H9 (cell line): ENCODE measurements at regions not wholly inside any gene's neighbourhood (a gene's known extent, or its start where the extent isn't known, plus 50 kb on each side); places are given as distances from the start of the nearest gene placed in this dataset.

Experiments
- DNase-seq: peaks from one replicate; pipeline ENCODE4 v3.0.0-alpha.2; 2017
- H2AFZ ChIP-seq: one replicate; pipeline ENCODE4 v1.6.1; 2013; ENCODE audit warnings: mild to moderate bottlenecking, low read length, control low read depth, moderate library complexity
- H2AK5ac ChIP-seq: 2 replicates; pipeline ENCODE4 v1.6.1; 2013; ENCODE audit warnings: low read length, control low read depth, mixed read lengths; ENCODE audit not compliant: insufficient read length
- H2BK120ac ChIP-seq: one replicate; pipeline ENCODE4 v1.6.1; 2013; ENCODE audit warnings: low read depth, mild to moderate bottlenecking, low read length, control low read depth, inconsistent platforms; ENCODE audit not compliant: poor library complexity, severe bottlenecking
- H2BK12ac ChIP-seq: 2 replicates; pipeline ENCODE4 v1.6.1; 2013; ENCODE audit warnings: low read length, control low read depth, mixed read lengths, low read depth; ENCODE audit not compliant: insufficient read length
- H2BK15ac ChIP-seq: 2 replicates; pipeline ENCODE4 v1.6.1; 2013; ENCODE audit warnings: low read depth, low read length, control low read depth
- H2BK20ac ChIP-seq: one replicate; pipeline ENCODE4 v1.6.1; 2013; ENCODE audit warnings: low read depth, mild to moderate bottlenecking, low read length, control low read depth, inconsistent platforms; ENCODE audit not compliant: poor library complexity, severe bottlenecking
- H2BK5ac ChIP-seq: 2 replicates; pipeline ENCODE4 v1.6.1; 2013; ENCODE audit warnings: low read length, control low read depth, mixed read lengths; ENCODE audit not compliant: insufficient read length
- H3K14ac ChIP-seq: 2 replicates; pipeline ENCODE4 v1.6.1; 2013; ENCODE audit warnings: low read length, control low read depth; ENCODE audit not compliant: insufficient read depth
- H3K18ac ChIP-seq: 2 replicates; pipeline ENCODE4 v1.6.1; 2013; ENCODE audit warnings: low read depth, mild to moderate bottlenecking, mixed read lengths, low read length, control low read depth; ENCODE audit not compliant: insufficient read length
- H3K23ac ChIP-seq: 2 replicates; pipeline ENCODE4 v1.6.1; 2013; ENCODE audit warnings: low read length, control low read depth, mixed read lengths, low read depth; ENCODE audit not compliant: insufficient read length
- H3K23me2 ChIP-seq: 2 replicates; pipeline ENCODE4 v1.6.1; 2013; ENCODE audit warnings: low read depth, mild to moderate bottlenecking, mixed read lengths, low read length, control low read depth; ENCODE audit not compliant: insufficient read length, poor library complexity, severe bottlenecking
- H3K27ac ChIP-seq: 2 replicates; pipeline ENCODE4 v1.5.1; 2013; ENCODE audit warnings: low read length, control low read depth, mixed read lengths, low read depth; ENCODE audit not compliant: insufficient read length
- H3K27me3 ChIP-seq: 2 replicates; pipeline ENCODE4 v1.6.1; 2013; ENCODE audit warnings: low read length, control low read depth, inconsistent platforms; ENCODE audit not compliant: insufficient read depth
- H3K4ac ChIP-seq: 2 replicates; pipeline ENCODE4 v1.6.1; 2013; ENCODE audit warnings: low read depth, mild to moderate bottlenecking, control low read depth, inconsistent platforms, low read length, moderate library complexity
- H3K4me1 ChIP-seq: 2 replicates; pipeline ENCODE4 v1.6.1; 2013; ENCODE audit warnings: low read length, control low read depth, inconsistent platforms; ENCODE audit not compliant: insufficient read depth
- H3K4me2 ChIP-seq: 2 replicates; pipeline ENCODE4 v1.6.1; 2013; ENCODE audit warnings: low read length, control low read depth, mixed read lengths; ENCODE audit not compliant: insufficient read length, insufficient read depth
- H3K56ac ChIP-seq: 2 replicates; pipeline ENCODE4 v1.6.1; 2013; ENCODE audit warnings: low read depth, mild to moderate bottlenecking, mixed read lengths, low read length, control low read depth; ENCODE audit not compliant: insufficient read length
- H3K79me1 ChIP-seq: 2 replicates; pipeline ENCODE4 v1.6.1; 2013; ENCODE audit warnings: low read depth, mild to moderate bottlenecking, moderate library complexity, low read length, control low read depth, inconsistent platforms; ENCODE audit not compliant: insufficient read depth, poor library complexity, severe bottlenecking
- H3K79me2 ChIP-seq: 2 replicates; pipeline ENCODE4 v1.6.1; 2013; ENCODE audit warnings: low read length, control low read depth, inconsistent platforms; ENCODE audit not compliant: insufficient read depth
- H3K9ac ChIP-seq: 2 replicates; pipeline ENCODE4 v1.6.1; 2013; ENCODE audit warnings: low read length, control low read depth, mixed read lengths; ENCODE audit not compliant: insufficient read length; ENCODE audit errors: extremely low read depth
- H3K9me3 ChIP-seq: one replicate; pipeline ENCODE4 v1.6.1; 2013; ENCODE audit warnings: low read depth, low read length, inconsistent platforms; ENCODE audit not compliant: control insufficient read depth
- H3T11ph ChIP-seq: one replicate; pipeline ENCODE4 v1.6.1; 2013; ENCODE audit warnings: mild to moderate bottlenecking, low read length, control low read depth, inconsistent platforms
- H4K20me1 ChIP-seq: one replicate; pipeline ENCODE4 v1.6.1; 2013; ENCODE audit not compliant: control insufficient read depth, insufficient read length, insufficient read depth
- H4K5ac ChIP-seq: 2 replicates; pipeline ENCODE4 v1.6.1; 2013; ENCODE audit warnings: low read depth, mild to moderate bottlenecking, mixed read lengths, low read length, control low read depth; ENCODE audit not compliant: insufficient read length
- H4K8ac ChIP-seq: replicated peaks from 2 replicates; pipeline ENCODE4 v1.6.1; 2013; ENCODE audit warnings: low read length, control low read depth, mixed read lengths, low read depth; ENCODE audit not compliant: insufficient read length
- H4K91ac ChIP-seq: 2 replicates; pipeline ENCODE4 v1.6.1; 2013; ENCODE audit warnings: low read depth, mild to moderate bottlenecking, moderate library complexity, mixed read lengths, low read length, control low read depth; ENCODE audit not compliant: insufficient read length
- H3K27ac Mint-ChIP-seq, 3 experiments: 2 replicates in 2 of 3; 3 replicates in 1 of 3; pipeline ENCODE4 v1.8.0; 2020 to 2021; ENCODE audit warnings: mixed read lengths in 3 of 3, mild to moderate bottlenecking in 1 of 3, moderate library complexity in 1 of 3
- H3K27me3 Mint-ChIP-seq: 2 replicates; pipeline ENCODE4 v1.8.0; 2021; ENCODE audit warnings: low read depth, mild to moderate bottlenecking, moderate library complexity, mixed read lengths
- H3K36me3 Mint-ChIP-seq, 3 experiments: 2 replicates in 2 of 3; 3 replicates in 1 of 3; pipeline ENCODE4 v1.8.0; 2020 to 2021; ENCODE audit warnings: low read depth in 3 of 3, mixed read lengths in 3 of 3; ENCODE audit not compliant: insufficient read depth in 1 of 3
- H3K4me1 Mint-ChIP-seq, 2 experiments: 2 replicates each; pipeline ENCODE4 v1.8.0; 2020; ENCODE audit warnings: mixed read lengths in 2 of 2
- H3K4me3 Mint-ChIP-seq, 2 experiments: 2 replicates in 1 of 2; 3 replicates in 1 of 2; pipeline ENCODE4 v1.8.0; 2020 to 2021; ENCODE audit warnings: mild to moderate bottlenecking in 2 of 2, mixed read lengths in 2 of 2, moderate library complexity in 1 of 2
- H3K9me3 Mint-ChIP-seq, 2 experiments: 2 replicates in 1 of 2; 3 replicates in 1 of 2; pipeline ENCODE4 v1.8.0; 2020; ENCODE audit warnings: mild to moderate bottlenecking in 2 of 2, mixed read lengths in 2 of 2, moderate library complexity in 1 of 2
- WGBS: extraction: QIAGEN DNeasy Blood & Tissue Kit; methylation state at CpG from one replicate; pipeline ENCODE4 v1.1.7; 2013; ENCODE audit warnings: missing lambda C conversion rate, low lambda C conversion rate, mixed read lengths; ENCODE audit not compliant: insufficient read length; ENCODE audit errors: extremely low coverage; 5-methylcytosine and 5-hydroxymethylcytosine counted together
- TF ChIP-seq, protein P1 (sequence below): fragments of 200-600 bp; sonication (generic); conservative IDR thresholded peaks from 3 replicates; pipeline ENCODE4 v1.8.0; 2021; ENCODE audit warnings: antibody characterized with exemption, mild to moderate bottlenecking

DNA sequence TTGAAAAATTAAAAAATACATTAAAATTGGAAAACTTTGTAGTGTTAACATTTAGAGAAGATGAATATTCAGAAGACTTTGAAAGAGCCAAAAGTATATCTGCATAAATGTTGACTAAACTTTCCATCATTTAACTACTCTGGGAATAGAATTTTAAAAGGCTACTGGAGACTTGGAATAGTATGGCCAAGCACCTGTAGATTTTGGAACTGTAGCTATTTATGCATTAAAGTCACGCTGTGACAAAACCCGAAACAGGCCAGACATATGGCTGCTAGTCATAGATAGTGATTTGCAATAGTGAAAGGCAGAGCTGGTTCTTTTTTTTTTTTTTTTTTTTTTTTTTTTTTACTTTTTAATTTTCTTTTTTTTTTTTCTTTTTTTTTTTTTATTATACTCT lies 396.0 kb downstream of the SOCS6 start:
- Histone ChIP-seq H3K9ac (no peak overlapping the region), H2BK15ac (no peak overlapping the region), H3K27ac (no peak overlapping the region), H3T11ph (no peak overlapping the region), H3K27me3 (no peaks in the 10 kb centered on the region), H3K4me1 (no peaks in the 10 kb centered on the region), H3K79me1 (no peaks in the 10 kb centered on the region), H2AK5ac (no peak overlapping the region), H4K91ac (no peak overlapping the region), H3K23me2 (no peaks in the 10 kb centered on the region), H3K4ac (no peak overlapping the region), H4K20me1 (no peaks in the 10 kb centered on the region), H2BK20ac (no peak overlapping the region), H2BK5ac (no peak overlapping the region), H3K79me2 (no peaks in the 10 kb centered on the region), H3K14ac (no peak overlapping the region), H3K18ac (no peak overlapping the region), H2BK12ac (no peak overlapping the region), H3K9me3 (no peaks in the 10 kb centered on the region), H3K56ac (no peak overlapping the region), H3K4me2 (no peak overlapping the region), H2BK120ac (no peak overlapping the region), H4K8ac (no peak overlapping the region), H4K5ac (no peak overlapping the region), H2AFZ (no peak overlapping the region), H3K23ac (no peak overlapping the region)
- Mint-ChIP-seq H3K27me3 (no peaks in the 10 kb centered on the region; the same call in 1 of the 2 replicates), H3K36me3 (no peaks in the 10 kb centered on the region; a peak in 1 of 7 replicates), H3K9me3 (peaks cover 0 to 6% of the 10 kb centered on the region in 2 experiments; a peak in 2 of 5 replicates), H3K4me1 (no peaks in the 10 kb centered on the region), H3K27ac (no peak overlapping the region), H3K4me3 (no peak overlapping the region)
- no CpG with 5 or more reads among the region's 2 CpGs for WGBS
- TF ChIP-seq, protein P1, sequence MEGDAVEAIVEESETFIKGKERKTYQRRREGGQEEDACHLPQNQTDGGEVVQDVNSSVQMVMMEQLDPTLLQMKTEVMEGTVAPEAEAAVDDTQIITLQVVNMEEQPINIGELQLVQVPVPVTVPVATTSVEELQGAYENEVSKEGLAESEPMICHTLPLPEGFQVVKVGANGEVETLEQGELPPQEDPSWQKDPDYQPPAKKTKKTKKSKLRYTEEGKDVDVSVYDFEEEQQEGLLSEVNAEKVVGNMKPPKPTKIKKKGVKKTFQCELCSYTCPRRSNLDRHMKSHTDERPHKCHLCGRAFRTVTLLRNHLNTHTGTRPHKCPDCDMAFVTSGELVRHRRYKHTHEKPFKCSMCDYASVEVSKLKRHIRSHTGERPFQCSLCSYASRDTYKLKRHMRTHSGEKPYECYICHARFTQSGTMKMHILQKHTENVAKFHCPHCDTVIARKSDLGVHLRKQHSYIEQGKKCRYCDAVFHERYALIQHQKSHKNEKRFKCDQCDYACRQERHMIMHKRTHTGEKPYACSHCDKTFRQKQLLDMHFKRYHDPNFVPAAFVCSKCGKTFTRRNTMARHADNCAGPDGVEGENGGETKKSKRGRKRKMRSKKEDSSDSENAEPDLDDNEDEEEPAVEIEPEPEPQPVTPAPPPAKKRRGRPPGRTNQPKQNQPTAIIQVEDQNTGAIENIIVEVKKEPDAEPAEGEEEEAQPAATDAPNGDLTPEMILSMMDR = no peak
- DNase-seq = no peak
